DND-41 (cell line): ENCODE measurements at regions not wholly inside any gene's neighbourhood (a gene's known extent, or its start where the extent isn't known, plus 50 kb on each side); places are given as distances from the start of the nearest gene placed in this dataset.

ENCODE experiments used
- ATAC-seq: fragments of 200-7000 bp; cut with Tn5 transposase; 3 replicates; pipeline ENCODE4 v1.9.1; 2021; ENCODE audit warnings: low read depth; ENCODE audit not compliant: insufficient read depth
- DNase-seq: peaks from one replicate; pipeline ENCODE4 v3.0.0-alpha.2; 2020
- H2AFZ ChIP-seq: 2 replicates; pipeline ENCODE4 v1.6.0; 2012; ENCODE audit warnings: low read depth, low read length
- H3K27ac ChIP-seq: 2 replicates; pipeline ENCODE4 v1.5.1; 2012; ENCODE audit warnings: low read length, inconsistent platforms
- H3K27me3 ChIP-seq: fragments of 200-600 bp; sonication (generic); 2 replicates; pipeline ENCODE4 v1.6.0; 2012; ENCODE audit warnings: low read length, mild to moderate bottlenecking, inconsistent platforms; ENCODE audit not compliant: insufficient read depth, poor library complexity
- H3K36me3 ChIP-seq: 2 replicates; pipeline ENCODE4 v1.5.1; 2012; ENCODE audit warnings: low read length, inconsistent platforms; ENCODE audit not compliant: insufficient read depth
- H3K4me1 ChIP-seq: 2 replicates; pipeline ENCODE4 v1.5.1; 2012; ENCODE audit warnings: mild to moderate bottlenecking, low read length; ENCODE audit not compliant: insufficient read depth
- H3K4me2 ChIP-seq: 2 replicates; pipeline ENCODE4 v1.6.0; 2012; ENCODE audit warnings: mild to moderate bottlenecking, moderate library complexity, low read length, inconsistent platforms; ENCODE audit not compliant: insufficient read depth
- H3K4me3 ChIP-seq, 2 experiments: fragments of 200-600 bp in 1 of 2; shearing (Covaris generic) in 1 of 2; 2 replicates each; pipeline ENCODE4 v1.5.1; 2012 to 2016; ENCODE audit warnings: inconsistent platforms in 2 of 2, low read length in 2 of 2, mild to moderate bottlenecking in 2 of 2, low read depth in 1 of 2, moderate library complexity in 1 of 2
- H3K79me2 ChIP-seq: 2 replicates; pipeline ENCODE4 v1.6.0; 2012; ENCODE audit warnings: low read length, inconsistent platforms; ENCODE audit not compliant: insufficient read depth
- H3K9ac ChIP-seq: 2 replicates; pipeline ENCODE4 v1.6.0; 2012; ENCODE audit warnings: low read depth, mild to moderate bottlenecking, inconsistent platforms, low read length, moderate library complexity
- H3K9me3 ChIP-seq: 2 replicates; pipeline ENCODE4 v1.5.1; 2012; ENCODE audit warnings: low read length, moderate library complexity, mild to moderate bottlenecking, inconsistent platforms; ENCODE audit not compliant: insufficient read depth, severe bottlenecking
- H4K20me1 ChIP-seq: 2 replicates; pipeline ENCODE4 v1.6.0; 2012; ENCODE audit warnings: low read length; ENCODE audit not compliant: insufficient read depth
- CTCF ChIP-seq: IDR thresholded peaks from 2 replicates; pipeline ENCODE4 v1.5.1; 2012; ENCODE audit warnings: borderline replicate concordance, low read length, moderate library complexity, mild to moderate bottlenecking; ENCODE audit not compliant: poor library complexity, severe bottlenecking; ENCODE audit errors: extremely low read depth
- EZH2 ChIP-seq: IDR thresholded peaks from 3 replicates; pipeline ENCODE4 v1.6.1; 2012; ENCODE audit warnings: borderline replicate concordance, low read depth, mild to moderate bottlenecking, moderate library complexity, low read length, inconsistent platforms; ENCODE audit not compliant: severe bottlenecking

- Histone ChIP-seq H2AFZ (no peak overlapping the region), H4K20me1 (no peaks in the 10 kb centered on the region), H3K36me3 (no peaks in the 10 kb centered on the region), H3K4me2 (no peak overlapping the region), H3K27me3 (peaks cover 16% of the 10 kb centered on the region), H3K9ac (no peak overlapping the region), H3K79me2 (no peaks in the 10 kb centered on the region), H3K27ac (no peak overlapping the region), H3K9me3 (no peaks in the 10 kb centered on the region), H3K4me1 (no peaks in the 10 kb centered on the region), H3K4me3 (no peak overlapping the region)
- TF ChIP-seq EZH2 (no peak), CTCF (no peak)
- DNase-seq (no peak), ATAC-seq (no peak)
These were observed 214.6 kb downstream of the RBM19 start for GRCh38 chr12:113751513-113751912.

GRCh38 chr12:113749433-113749815 is 216.7 kb downstream of the RBM19 start:
- no peak for TF ChIP-seq EZH2
- TF ChIP-seq CTCF: no peak
- DNase-seq (no peak), ATAC-seq (no peak)
- Histone ChIP-seq H3K9ac (no peak overlapping the region), H3K4me2 (no peak overlapping the region), H3K79me2 (no peaks in the 10 kb centered on the region), H3K4me1 (no peaks in the 10 kb centered on the region), H3K4me3 (no peak overlapping the region), H3K27me3 (peaks cover 28% of the 10 kb centered on the region), H3K9me3 (no peaks in the 10 kb centered on the region), H4K20me1 (no peaks in the 10 kb centered on the region), H3K27ac (no peak overlapping the region), H2AFZ (no peak overlapping the region), H3K36me3 (no peaks in the 10 kb centered on the region)

- Histone ChIP-seq H3K4me3 (no peak overlapping the region), H3K36me3 (no peaks in the 10 kb centered on the region), H3K9me3 (no peaks in the 10 kb centered on the region), H3K9ac (no peak overlapping the region), H4K20me1 (no peaks in the 10 kb centered on the region), H3K27me3 (peaks cover 28% of the 10 kb centered on the region), H3K4me2 (no peak overlapping the region), H3K79me2 (no peaks in the 10 kb centered on the region), H2AFZ (no peak overlapping the region), H3K27ac (no peak overlapping the region), H3K4me1 (no peaks in the 10 kb centered on the region)
- no peak for ATAC-seq
- no peak for DNase-seq
- TF ChIP-seq EZH2: no peak
- TF ChIP-seq CTCF: no peak
These were observed 217.3 kb downstream of the RBM19 start for GRCh38 chr12:113748707-113749432.

GRCh38 chr12:113747017-113747416 is 219.1 kb downstream of the RBM19 start:
- TF ChIP-seq EZH2 (no peak), CTCF (no peak)

More at GRCh38 chr12:113747017-113747416, 219.1 kb downstream of the RBM19 start:
- Histone ChIP-seq H3K9ac (no peak overlapping the region), H3K4me3 (no peak overlapping the region), H3K9me3 (no peaks in the 10 kb centered on the region), H4K20me1 (no peaks in the 10 kb centered on the region), H3K27ac (no peak overlapping the region), H3K27me3 (peaks cover 28% of the 10 kb centered on the region), H3K4me1 (no peaks in the 10 kb centered on the region), H3K4me2 (no peak overlapping the region), H3K36me3 (no peaks in the 10 kb centered on the region), H2AFZ (no peak overlapping the region), H3K79me2 (no peaks in the 10 kb centered on the region)
- no peak for ATAC-seq
- DNase-seq: no peak
